Astrocyte (in vitro differentiated cells and primary cell): ENCODE measurements at regions not wholly inside any gene's neighbourhood (a gene's known extent, or its start where the extent isn't known, plus 50 kb on each side); places are given as distances from the start of the nearest gene placed in this dataset.
"Not testable (repeated sequence)": the region's sequence is repeated elsewhere in the genome, so short reads cannot be mapped to it uniquely, and the experiment has no call there.

Source experiments
- EZH2 ChIP-seq: IDR thresholded peaks from 2 replicates; pipeline ENCODE4 v1.6.1; 2012; ENCODE audit warnings: mild to moderate bottlenecking, low read length, inconsistent platforms; ENCODE audit not compliant: insufficient read depth
- TF ChIP-seq, protein P1 (sequence below): IDR thresholded peaks from 2 replicates; pipeline ENCODE4 v1.5.1; 2011; ENCODE audit warnings: low read depth, mild to moderate bottlenecking, inconsistent platforms, low read length, moderate library complexity; ENCODE audit not compliant: insufficient read depth

DNA sequence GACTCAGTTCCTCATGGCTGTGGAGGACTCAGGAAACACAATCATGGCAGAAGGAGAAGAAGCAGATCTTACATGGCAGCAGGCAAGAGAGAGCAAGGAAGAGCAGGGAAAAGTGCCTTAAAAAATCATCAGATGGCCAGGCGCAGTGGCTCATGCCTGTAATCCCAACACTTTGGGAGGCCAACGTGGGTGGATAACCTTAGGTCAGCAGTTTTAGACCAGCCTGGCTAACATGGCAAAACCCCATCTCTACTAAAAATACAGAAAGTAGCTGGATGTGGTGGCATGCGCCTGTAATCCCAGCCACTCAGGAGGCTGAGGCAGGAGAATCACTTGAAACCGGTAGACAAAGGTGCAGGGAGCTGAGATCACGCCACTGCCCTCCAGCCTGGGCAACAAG lies 664.6 kb downstream of the DTWD2 start:
- TF ChIP-seq, protein P1, sequence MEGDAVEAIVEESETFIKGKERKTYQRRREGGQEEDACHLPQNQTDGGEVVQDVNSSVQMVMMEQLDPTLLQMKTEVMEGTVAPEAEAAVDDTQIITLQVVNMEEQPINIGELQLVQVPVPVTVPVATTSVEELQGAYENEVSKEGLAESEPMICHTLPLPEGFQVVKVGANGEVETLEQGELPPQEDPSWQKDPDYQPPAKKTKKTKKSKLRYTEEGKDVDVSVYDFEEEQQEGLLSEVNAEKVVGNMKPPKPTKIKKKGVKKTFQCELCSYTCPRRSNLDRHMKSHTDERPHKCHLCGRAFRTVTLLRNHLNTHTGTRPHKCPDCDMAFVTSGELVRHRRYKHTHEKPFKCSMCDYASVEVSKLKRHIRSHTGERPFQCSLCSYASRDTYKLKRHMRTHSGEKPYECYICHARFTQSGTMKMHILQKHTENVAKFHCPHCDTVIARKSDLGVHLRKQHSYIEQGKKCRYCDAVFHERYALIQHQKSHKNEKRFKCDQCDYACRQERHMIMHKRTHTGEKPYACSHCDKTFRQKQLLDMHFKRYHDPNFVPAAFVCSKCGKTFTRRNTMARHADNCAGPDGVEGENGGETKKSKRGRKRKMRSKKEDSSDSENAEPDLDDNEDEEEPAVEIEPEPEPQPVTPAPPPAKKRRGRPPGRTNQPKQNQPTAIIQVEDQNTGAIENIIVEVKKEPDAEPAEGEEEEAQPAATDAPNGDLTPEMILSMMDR, result not testable (repeated sequence)
- not testable (repeated sequence) for TF ChIP-seq EZH2
